ENCODE measurements at regions not wholly inside any gene's neighbourhood (a gene's known extent, or its start where the extent isn't known, plus 50 kb on each side); places are given as distances from the start of the nearest gene placed in this dataset.

GRCh38 chr2:84078471-84078870, 380.6 kb downstream of the SUCLG1 start:
- no peak for TF ChIP-seq CTCF (IDR thresholded peaks at IDR 0.05)
- no peak for TF ChIP-seq POLR2A (IDR thresholded peaks at IDR 0.05)

Data from breast epithelium (tissue), 3 donors.